ENCODE measurements at regions not wholly inside any gene's neighbourhood (a gene's known extent, or its start where the extent isn't known, plus 50 kb on each side); places are given as distances from the start of the nearest gene placed in this dataset.

DNA sequence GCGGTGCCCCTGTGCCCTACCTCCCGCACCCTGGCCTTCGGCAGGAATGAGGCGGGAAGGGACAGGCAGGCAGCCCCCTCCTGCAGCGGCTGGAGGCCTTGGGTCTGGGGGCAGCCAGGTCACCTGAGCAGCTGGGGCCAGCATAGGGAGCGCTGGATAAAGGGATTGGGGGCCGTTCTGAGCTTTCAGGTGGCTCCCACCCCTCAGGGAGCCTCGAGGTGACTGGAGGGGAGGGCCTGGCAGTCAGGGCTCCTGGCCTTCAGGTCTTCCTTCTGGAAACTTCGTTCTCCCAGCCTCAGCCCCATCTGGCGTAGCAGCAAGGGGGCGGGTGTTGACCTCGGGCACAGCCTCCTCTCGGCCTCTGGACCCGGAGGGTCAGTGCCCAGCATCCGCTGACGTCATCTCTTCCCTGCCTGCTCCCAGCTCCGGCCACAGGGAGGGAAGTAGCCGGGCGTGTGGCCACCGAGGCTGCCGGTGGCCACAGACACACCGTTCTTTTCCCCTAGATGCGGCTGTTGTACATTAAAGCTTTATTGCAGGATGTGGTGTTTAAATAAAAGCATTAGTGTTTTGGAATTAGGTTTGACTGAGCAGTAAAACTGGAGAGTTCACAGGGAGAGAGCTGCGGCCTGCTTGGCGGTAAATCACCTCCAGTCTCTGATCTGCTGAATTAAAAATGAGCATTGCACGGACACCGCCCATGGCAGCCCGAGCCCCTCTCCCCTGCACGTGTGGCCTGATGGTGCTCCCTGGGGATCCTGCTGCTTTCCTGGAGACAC lies 80.0 kb upstream of the GATA5 start:
- intact Hi-C loops (cut with DNase I): no loop called here
- no peak for DNase-seq
- TF ChIP-seq, protein P1, sequence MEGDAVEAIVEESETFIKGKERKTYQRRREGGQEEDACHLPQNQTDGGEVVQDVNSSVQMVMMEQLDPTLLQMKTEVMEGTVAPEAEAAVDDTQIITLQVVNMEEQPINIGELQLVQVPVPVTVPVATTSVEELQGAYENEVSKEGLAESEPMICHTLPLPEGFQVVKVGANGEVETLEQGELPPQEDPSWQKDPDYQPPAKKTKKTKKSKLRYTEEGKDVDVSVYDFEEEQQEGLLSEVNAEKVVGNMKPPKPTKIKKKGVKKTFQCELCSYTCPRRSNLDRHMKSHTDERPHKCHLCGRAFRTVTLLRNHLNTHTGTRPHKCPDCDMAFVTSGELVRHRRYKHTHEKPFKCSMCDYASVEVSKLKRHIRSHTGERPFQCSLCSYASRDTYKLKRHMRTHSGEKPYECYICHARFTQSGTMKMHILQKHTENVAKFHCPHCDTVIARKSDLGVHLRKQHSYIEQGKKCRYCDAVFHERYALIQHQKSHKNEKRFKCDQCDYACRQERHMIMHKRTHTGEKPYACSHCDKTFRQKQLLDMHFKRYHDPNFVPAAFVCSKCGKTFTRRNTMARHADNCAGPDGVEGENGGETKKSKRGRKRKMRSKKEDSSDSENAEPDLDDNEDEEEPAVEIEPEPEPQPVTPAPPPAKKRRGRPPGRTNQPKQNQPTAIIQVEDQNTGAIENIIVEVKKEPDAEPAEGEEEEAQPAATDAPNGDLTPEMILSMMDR (IDR thresholded peaks at IDR 0.05): no peak
- no peaks in the 10 kb centered on the region for H3K9me3 ChIP-seq
- no peak for ATAC-seq
- no peaks in the 10 kb centered on the region for H3K36me3 ChIP-seq
- no peak overlapping the region for H3K27ac ChIP-seq
- H3K4me3 ChIP-seq: no peak overlapping the region
- H3K27me3 ChIP-seq: peaks cover 29 to 100% of the 10 kb centered on the region in 2 donors
- peaks cover 5 to 11% of the 10 kb centered on the region in 2 donors for H3K4me1 ChIP-seq

DNA sequence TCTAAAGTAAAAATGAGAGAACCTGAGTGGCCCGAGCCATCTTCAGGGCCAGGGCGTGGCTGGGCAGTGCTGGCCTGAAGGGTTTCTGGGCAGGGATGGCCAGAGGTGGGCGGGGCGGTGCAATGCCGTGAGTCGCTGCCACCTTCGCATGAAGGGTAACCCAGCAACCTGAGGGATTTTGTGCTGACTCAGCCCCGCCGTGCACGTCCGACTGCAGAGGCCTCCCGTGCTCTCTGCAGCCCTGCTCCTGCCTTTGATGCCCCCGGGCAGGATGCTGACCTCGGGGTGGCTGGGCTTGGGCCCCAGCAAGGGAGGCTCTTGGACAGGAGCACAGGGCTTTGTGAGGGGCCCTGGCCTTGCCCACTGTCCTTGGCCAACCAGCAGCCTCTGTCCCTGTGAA lies 81.7 kb upstream of the GATA5 start:
- Histone ChIP-seq H3K27ac (no peak overlapping the region), H3K4me1 (no peaks in the 10 kb centered on the region), H3K27me3 (peaks cover 14 to 100% of the 10 kb centered on the region in 2 donors), H3K36me3 (no peaks in the 10 kb centered on the region), H3K4me3 (no peak overlapping the region), H3K9me3 (no peaks in the 10 kb centered on the region)
- intact Hi-C loops (cut with DNase I): no loop called here
- no peak for ATAC-seq
- TF ChIP-seq, protein P1 (IDR thresholded peaks at IDR 0.05): no peak
- DNase-seq: no peak

DNA sequence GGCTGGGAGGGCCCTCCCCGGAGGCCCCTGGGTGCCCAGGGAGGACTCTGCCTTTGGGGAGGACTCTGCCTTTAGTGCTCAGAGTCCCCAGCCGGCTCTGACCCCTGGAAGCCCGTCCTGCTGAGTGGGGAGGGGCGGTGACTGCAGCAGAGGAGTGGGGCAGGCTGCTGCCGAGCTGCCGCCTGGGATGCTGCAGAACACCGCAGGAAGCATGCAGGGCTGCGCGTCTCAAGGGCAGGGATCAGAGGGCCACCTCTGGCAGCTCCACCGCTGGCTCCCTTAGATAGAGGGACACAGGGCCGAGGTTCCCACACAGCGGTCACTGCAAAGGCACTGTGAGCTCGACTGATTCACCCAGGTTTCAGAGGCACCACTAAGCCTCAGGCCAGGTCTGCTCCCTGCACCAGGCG lies 82.2 kb upstream of the GATA5 start:
- TF ChIP-seq, protein P1 (IDR thresholded peaks at IDR 0.05): no peak
- no peaks in the 10 kb centered on the region for H3K36me3 ChIP-seq
- ATAC-seq (no peak), DNase-seq (no peak)
- H3K27me3 ChIP-seq: peaks cover 11 to 100% of the 10 kb centered on the region in 2 donors
- intact Hi-C loops (cut with DNase I): no loop called here
- H3K27ac ChIP-seq: no peak overlapping the region
- H3K4me1 ChIP-seq: no peaks in the 10 kb centered on the region
- no peaks in the 10 kb centered on the region for H3K9me3 ChIP-seq
- H3K4me3 ChIP-seq: no peak overlapping the region

DNA sequence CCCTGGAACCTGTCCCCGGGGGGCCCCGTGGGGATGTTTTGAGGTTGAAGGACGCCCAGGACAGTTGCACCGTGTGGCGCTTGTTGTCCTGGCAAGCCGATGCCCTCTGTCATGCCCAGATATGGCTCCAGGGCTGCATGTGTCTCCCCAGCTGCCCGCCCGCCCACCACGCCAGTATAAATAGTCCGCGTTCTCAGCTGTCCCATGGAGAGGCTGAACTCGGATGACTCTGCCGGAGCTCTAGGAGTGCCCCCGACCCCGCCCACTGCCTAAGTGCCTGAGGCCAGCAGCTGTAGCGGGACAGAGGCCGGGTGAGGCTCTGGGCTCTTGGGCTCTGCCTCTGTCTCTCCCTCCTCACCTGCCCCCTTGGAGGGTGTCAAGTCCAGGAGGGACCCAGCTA lies 83.0 kb upstream of the GATA5 start:
- Histone ChIP-seq H3K9me3 (no peaks in the 10 kb centered on the region), H3K36me3 (no peaks in the 10 kb centered on the region), H3K4me1 (no peaks in the 10 kb centered on the region), H3K27me3 (peaks cover 4 to 100% of the 10 kb centered on the region in 2 donors), H3K27ac (no peak overlapping the region), H3K4me3 (no peak overlapping the region)
- ATAC-seq (no peak), DNase-seq (no peak)
- TF ChIP-seq, protein P1 (IDR thresholded peaks at IDR 0.05): no peak
- intact Hi-C loops (cut with DNase I): no loop called here

DNA sequence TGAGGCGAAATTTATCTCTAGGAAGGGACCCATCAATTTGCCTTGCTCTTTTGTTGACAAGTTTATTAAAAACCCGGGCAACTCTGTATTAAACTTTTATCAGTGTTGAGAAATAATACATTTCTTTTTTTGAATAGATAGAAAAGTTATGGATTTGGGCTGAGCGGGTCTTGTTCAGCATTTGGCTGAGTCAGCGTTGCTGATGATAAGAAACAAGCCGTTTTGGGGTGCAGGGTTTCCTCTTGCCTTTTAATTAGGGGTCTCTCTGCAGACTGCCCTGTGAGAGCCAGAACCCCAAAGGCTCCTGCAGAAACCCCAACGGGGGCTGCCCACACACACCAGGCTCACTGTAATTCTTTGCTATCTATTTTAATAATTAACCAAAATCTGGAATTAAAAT lies 82.1 kb upstream of the SLCO4A1 start:
- Histone ChIP-seq H3K4me3 (no peak overlapping the region), H3K27me3 (peaks cover 0 to 100% of the 10 kb centered on the region in 2 donors), H3K9me3 (no peaks in the 10 kb centered on the region), H3K4me1 (no peaks in the 10 kb centered on the region), H3K27ac (no peak overlapping the region), H3K36me3 (no peaks in the 10 kb centered on the region)
- intact Hi-C loops (cut with DNase I): no loop called here
- DNase-seq (no peak), ATAC-seq (no peak)
- TF ChIP-seq, protein P1 (IDR thresholded peaks at IDR 0.05): no peak

All from left lung (tissue), 4 donors.